Fibroblast of the aortic adventitia (primary cell): ENCODE measurements at regions not wholly inside any gene's neighbourhood (a gene's known extent, or its start where the extent isn't known, plus 50 kb on each side); places are given as distances from the start of the nearest gene placed in this dataset.

Experiments used
- DNase-seq: peaks from one replicate; pipeline ENCODE4 v3.0.0-alpha.2; 2010; ENCODE audit warnings: low read depth
- H3K4me3 ChIP-seq: 2 replicates; pipeline ENCODE4 v1.5.1; 2011; ENCODE audit warnings: low read depth, mild to moderate bottlenecking, control low read depth, low read length, moderate library complexity
- TF ChIP-seq, protein P1 (sequence below): IDR thresholded peaks from 2 replicates; pipeline ENCODE4 v1.5.1; 2011; ENCODE audit warnings: mild to moderate bottlenecking, low read length, control low read depth, inconsistent platforms; ENCODE audit not compliant: insufficient read depth

- TF ChIP-seq, protein P1, sequence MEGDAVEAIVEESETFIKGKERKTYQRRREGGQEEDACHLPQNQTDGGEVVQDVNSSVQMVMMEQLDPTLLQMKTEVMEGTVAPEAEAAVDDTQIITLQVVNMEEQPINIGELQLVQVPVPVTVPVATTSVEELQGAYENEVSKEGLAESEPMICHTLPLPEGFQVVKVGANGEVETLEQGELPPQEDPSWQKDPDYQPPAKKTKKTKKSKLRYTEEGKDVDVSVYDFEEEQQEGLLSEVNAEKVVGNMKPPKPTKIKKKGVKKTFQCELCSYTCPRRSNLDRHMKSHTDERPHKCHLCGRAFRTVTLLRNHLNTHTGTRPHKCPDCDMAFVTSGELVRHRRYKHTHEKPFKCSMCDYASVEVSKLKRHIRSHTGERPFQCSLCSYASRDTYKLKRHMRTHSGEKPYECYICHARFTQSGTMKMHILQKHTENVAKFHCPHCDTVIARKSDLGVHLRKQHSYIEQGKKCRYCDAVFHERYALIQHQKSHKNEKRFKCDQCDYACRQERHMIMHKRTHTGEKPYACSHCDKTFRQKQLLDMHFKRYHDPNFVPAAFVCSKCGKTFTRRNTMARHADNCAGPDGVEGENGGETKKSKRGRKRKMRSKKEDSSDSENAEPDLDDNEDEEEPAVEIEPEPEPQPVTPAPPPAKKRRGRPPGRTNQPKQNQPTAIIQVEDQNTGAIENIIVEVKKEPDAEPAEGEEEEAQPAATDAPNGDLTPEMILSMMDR, result no peak
- H3K4me3 ChIP-seq, result no peak overlapping the region
- DNase-seq, result no peak
Observed at GRCh38 chr1:245036102-245036501, 118.7 kb upstream of the KIF26B start.

- TF ChIP-seq, protein P1, result no peak
- no peak overlapping the region for H3K4me3 ChIP-seq
- DNase-seq, result no peak
Observed at GRCh38 chr1:245031041-245031440, 123.7 kb upstream of the KIF26B start.

- TF ChIP-seq, protein P1, result no peak
- DNase-seq, result no peak
- no peak overlapping the region for H3K4me3 ChIP-seq
Observed at GRCh38 chr1:245026247-245026646, 128.5 kb upstream of the KIF26B start.

DNA sequence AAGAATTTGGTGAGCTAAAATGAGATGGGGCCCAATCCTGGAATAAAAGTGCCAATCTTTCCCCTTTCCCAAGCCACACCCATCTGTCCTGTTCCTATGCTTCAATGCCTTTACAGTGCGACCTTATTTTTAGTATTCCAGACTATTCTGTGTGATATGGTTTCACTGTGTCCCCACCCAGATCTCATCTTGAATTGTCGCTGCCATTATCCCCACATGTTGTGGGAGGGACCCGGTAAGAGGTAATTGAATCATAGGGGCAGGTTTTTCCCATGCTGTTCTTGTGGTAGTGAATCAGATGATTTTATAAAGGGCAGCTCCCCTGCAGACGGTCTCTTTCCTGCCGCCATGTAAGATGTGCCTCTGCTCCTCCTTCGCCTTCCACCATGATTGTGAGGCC, 129.3 kb upstream of the KIF26B start:
- H3K4me3 ChIP-seq, result no peak overlapping the region
- DNase-seq, result no peak
- TF ChIP-seq, protein P1, result no peak

GRCh38 chr1:245023222-245023621, 131.6 kb upstream of the KIF26B start:
- no peak overlapping the region for H3K4me3 ChIP-seq
- TF ChIP-seq, protein P1, result no peak
- DNase-seq, result no peak

GRCh38 chr1:245019910-245020486, 134.8 kb upstream of the KIF26B start:
- H3K4me3 ChIP-seq, result no peak overlapping the region
- TF ChIP-seq, protein P1, result no peak
- DNase-seq, result no peak

DNA sequence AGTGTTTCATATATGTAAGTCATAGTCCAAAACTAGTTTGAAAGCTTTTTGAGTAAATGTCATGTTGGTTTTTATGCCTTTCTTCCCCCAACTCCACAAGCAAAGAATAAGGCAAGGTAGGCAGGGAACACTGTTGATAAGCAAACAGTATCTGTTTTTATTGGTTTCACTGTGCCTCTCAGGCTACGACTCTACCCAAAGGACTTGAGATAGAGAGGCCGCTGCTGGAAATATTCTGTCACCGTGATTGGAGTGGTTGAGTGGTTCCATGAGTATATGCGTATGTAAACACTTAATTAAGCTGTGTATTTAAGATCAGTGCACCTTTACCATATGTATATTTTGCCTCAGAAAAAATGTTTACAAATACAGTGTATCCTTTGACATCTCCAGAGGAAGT, 138.1 kb upstream of the KIF26B start:
- H3K4me3 ChIP-seq, result no peak overlapping the region
- DNase-seq, result no peak
- TF ChIP-seq, protein P1, result no peak
